ENCODE measurements at regions not wholly inside any gene's neighbourhood (a gene's known extent, or its start where the extent isn't known, plus 50 kb on each side); places are given as distances from the start of the nearest gene placed in this dataset.
A peak's percentile ranks its signal among the peaks of the same experiment; 100 is the strongest.

DNA sequence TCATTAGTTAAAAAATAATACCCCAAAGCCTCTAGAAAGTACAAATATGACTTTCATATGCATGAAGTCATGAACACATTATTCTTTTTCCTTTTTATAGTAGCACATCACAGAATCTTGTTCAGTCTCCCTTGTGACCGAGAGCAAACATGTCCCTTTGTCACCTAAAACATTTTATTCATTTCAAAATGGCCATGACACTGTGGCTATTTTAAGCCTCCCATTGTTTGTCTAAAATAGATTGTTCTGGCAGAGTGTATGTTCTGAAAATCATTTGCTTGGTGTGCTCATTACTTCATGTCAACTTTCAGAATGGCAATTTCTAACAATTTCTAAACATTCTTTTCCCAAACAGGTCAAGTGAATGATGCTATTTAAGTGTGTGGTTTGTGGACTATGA is 865.0 kb downstream of the JRKL start:
- WGBS (ENCODE audit: insufficient coverage) = no CpG with 5 or more reads among the region's 1 CpG
- CTCF ChIA-PET = no interaction called here

DNA sequence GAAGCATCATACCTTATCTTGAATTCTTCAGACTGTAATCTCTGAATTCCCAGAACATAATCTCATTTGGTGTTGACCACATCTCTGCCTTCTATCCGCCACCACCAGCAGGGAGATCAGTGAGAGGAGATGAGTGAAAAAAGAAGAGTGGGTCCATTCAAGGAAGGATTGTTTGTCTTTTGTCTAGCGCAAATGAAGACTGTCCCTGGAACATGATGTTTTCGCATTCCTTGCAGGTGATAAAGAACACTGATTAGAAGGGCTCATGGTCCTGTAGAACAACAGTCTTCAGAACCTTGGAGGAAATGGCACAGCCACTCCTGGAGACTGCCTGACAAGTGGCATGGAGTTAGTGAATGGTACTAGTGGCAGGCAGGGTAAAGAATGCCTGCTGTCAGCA is 869.6 kb downstream of the JRKL start:
- ChIA-PET CTCF (no interaction called here), POLR2A (no interaction called here)
- no peak overlapping the region for H3K4me3 ChIP-seq (ENCODE audit: control insufficient read depth in 1 of 7, extremely low read depth in 1 of 7, insufficient read depth in 4 of 7, low read depth in 2 of 7, low read length in 6 of 7)
- no peak overlapping the region for H3K27ac ChIP-seq (ENCODE audit: insufficient read depth in 1 of 2, low read depth in 1 of 2, low read length in 2 of 2, poor library complexity in 1 of 2, severe bottlenecking in 2 of 2)
- H3K9me3 ChIP-seq (ENCODE audit: control extremely low read depth in 1 of 5, control insufficient read depth in 4 of 5, insufficient read depth in 2 of 5, low read depth in 1 of 5, low read length in 4 of 5) = no peaks in the 10 kb centered on the region
- H3K36me3 ChIP-seq (ENCODE audit: control insufficient read depth in 4 of 4, insufficient read depth in 4 of 4, low read length in 3 of 4) = no peaks in the 10 kb centered on the region
- H3K27me3 ChIP-seq (replicated peaks in 2 of 5; ENCODE audit: control insufficient read depth in 4 of 5, insufficient read depth in 5 of 5, low read length in 4 of 5) = no peaks in the 10 kb centered on the region
- H3K4me1 ChIP-seq (ENCODE audit: control extremely low read depth in 1 of 4, control insufficient read depth in 4 of 4, insufficient read depth in 4 of 4, low read length in 3 of 4) = no peaks in the 10 kb centered on the region
- 100% methylated on average over 2 of the region's 3 CpGs for WGBS (ENCODE audit: insufficient coverage)
- DNase-seq = no peak

More for the DNA sequence above, 865.0 kb downstream of the JRKL start:
- Histone ChIP-seq H3K4me1 (ENCODE audit: control extremely low read depth in 1 of 4, control insufficient read depth in 4 of 4, insufficient read depth in 4 of 4, low read length in 3 of 4) (no peaks in the 10 kb centered on the region), H3K4me3 (ENCODE audit: control insufficient read depth in 1 of 7, extremely low read depth in 1 of 7, insufficient read depth in 4 of 7, low read depth in 2 of 7, low read length in 6 of 7) (no peak overlapping the region), H3K27me3 (replicated peaks in 2 of 5; ENCODE audit: control insufficient read depth in 4 of 5, insufficient read depth in 5 of 5, low read length in 4 of 5) (no peaks in the 10 kb centered on the region), H3K9me3 (ENCODE audit: control extremely low read depth in 1 of 5, control insufficient read depth in 4 of 5, insufficient read depth in 2 of 5, low read depth in 1 of 5, low read length in 4 of 5) (no peaks in the 10 kb centered on the region), H3K36me3 (ENCODE audit: control insufficient read depth in 4 of 4, insufficient read depth in 4 of 4, low read length in 3 of 4) (no peaks in the 10 kb centered on the region), H3K27ac (ENCODE audit: insufficient read depth in 1 of 2, low read depth in 1 of 2, low read length in 2 of 2, poor library complexity in 1 of 2, severe bottlenecking in 2 of 2) (no peak overlapping the region)
- POLR2A ChIA-PET = no interaction called here
- DNase-seq = no peak

DNA sequence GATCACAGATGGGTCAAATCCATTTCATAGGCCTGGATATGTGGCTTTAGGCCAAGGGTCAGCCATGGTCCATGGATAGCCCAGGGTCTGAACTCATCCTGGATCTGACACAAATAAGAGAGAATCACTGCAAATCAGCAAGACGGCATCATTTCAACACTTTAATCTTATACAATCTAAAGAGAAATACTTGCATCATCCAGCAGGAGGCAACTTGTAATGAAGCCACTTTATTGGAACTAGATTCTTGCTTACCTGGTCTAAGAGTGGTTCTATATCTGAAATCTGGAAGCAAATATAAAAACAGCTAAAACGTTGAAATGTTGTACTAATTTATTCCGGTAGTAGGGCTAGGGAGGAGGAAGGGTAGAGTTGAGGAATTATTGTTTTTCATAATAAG is 870.1 kb downstream of the JRKL start:
- Histone ChIP-seq H3K27me3 (replicated peaks in 2 of 5; ENCODE audit: control insufficient read depth in 4 of 5, insufficient read depth in 5 of 5, low read length in 4 of 5) (no peaks in the 10 kb centered on the region), H3K4me3 (ENCODE audit: control insufficient read depth in 1 of 7, extremely low read depth in 1 of 7, insufficient read depth in 4 of 7, low read depth in 2 of 7, low read length in 6 of 7) (no peak overlapping the region), H3K4me1 (ENCODE audit: control extremely low read depth in 1 of 4, control insufficient read depth in 4 of 4, insufficient read depth in 4 of 4, low read length in 3 of 4) (no peaks in the 10 kb centered on the region), H3K36me3 (ENCODE audit: control insufficient read depth in 4 of 4, insufficient read depth in 4 of 4, low read length in 3 of 4) (no peaks in the 10 kb centered on the region), H3K27ac (ENCODE audit: insufficient read depth in 1 of 2, low read depth in 1 of 2, low read length in 2 of 2, poor library complexity in 1 of 2, severe bottlenecking in 2 of 2) (no peak overlapping the region), H3K9me3 (ENCODE audit: control extremely low read depth in 1 of 5, control insufficient read depth in 4 of 5, insufficient read depth in 2 of 5, low read depth in 1 of 5, low read length in 4 of 5) (no peaks in the 10 kb centered on the region)
- POLR2A ChIA-PET = no interaction called here
- CTCF ChIA-PET = no interaction called here
- no CpG with 5 or more reads among the region's 3 CpGs for WGBS (ENCODE audit: insufficient coverage)
- DNase-seq = no peak

DNA sequence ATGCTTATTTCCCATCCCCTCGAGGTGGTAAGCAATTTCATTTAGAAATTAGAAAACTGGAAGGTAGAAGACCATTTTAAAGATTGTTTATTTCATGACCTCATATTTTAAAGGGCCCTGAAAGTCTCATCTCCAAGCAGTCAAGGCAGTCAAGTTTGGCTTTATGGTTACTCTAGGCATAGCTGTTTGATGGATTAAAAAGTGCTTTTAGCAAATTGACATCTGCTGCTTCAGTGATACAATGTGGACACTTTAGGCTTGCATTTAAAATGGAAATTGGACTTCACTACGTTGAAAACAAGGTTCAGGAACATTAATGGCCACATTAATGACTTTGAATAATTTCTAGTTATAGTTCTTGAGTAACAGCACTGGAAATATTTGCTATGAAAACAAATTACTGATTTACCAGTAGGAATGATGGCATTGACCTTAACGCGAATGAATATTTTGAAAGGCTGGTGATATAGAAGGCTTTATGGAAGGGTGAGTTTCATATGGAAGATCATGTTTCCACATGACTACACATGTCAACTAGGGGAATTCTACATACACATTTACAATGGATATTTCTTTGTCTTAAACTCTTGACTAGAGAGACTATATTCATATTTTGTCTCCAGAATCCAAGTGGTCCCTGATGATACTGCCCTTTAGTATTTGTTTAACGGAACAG is 873.5 kb downstream of the JRKL start:
- Histone ChIP-seq H3K36me3 (ENCODE audit: control insufficient read depth in 4 of 4, insufficient read depth in 4 of 4, low read length in 3 of 4) (no peaks in the 10 kb centered on the region), H3K4me1 (ENCODE audit: control extremely low read depth in 1 of 4, control insufficient read depth in 4 of 4, insufficient read depth in 4 of 4, low read length in 3 of 4) (no peaks in the 10 kb centered on the region), H3K27ac (ENCODE audit: insufficient read depth in 1 of 2, low read depth in 1 of 2, low read length in 2 of 2, poor library complexity in 1 of 2, severe bottlenecking in 2 of 2) (no peak overlapping the region), H3K9me3 (ENCODE audit: control extremely low read depth in 1 of 5, control insufficient read depth in 4 of 5, insufficient read depth in 2 of 5, low read depth in 1 of 5, low read length in 4 of 5) (no peaks in the 10 kb centered on the region), H3K27me3 (replicated peaks in 2 of 5; ENCODE audit: control insufficient read depth in 4 of 5, insufficient read depth in 5 of 5, low read length in 4 of 5) (no peaks in the 10 kb centered on the region), H3K4me3 (ENCODE audit: control insufficient read depth in 1 of 7, extremely low read depth in 1 of 7, insufficient read depth in 4 of 7, low read depth in 2 of 7, low read length in 6 of 7) (no peak overlapping the region)
- ChIA-PET POLR2A (no interaction called here), CTCF (no interaction called here)
- no peak for DNase-seq
- whole genome bisulfite sequencing (ENCODE audit: insufficient coverage) = no CpG with 5 or more reads among the region's 5 CpGs

DNA sequence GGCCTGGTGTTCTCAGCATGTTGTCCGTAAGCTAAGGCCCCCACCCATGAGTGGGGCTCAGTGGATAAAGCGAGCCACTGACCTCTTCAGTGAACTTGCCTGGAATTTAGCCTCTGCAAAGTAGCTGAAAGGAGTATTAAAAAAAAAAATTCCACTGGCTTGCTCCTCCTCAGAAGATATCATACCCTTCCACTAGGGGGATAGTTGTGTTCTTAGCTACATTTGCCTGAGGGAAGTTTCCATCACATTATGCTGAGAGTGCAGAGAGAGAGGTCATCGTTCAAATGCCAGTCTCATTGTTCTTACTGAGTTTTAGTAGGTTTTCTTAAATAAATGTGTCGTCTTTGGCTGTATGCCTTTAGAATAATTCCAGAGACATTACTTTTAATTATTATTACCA is 879.7 kb downstream of the JRKL start:
- CTCF ChIA-PET = no interaction called here
- Histone ChIP-seq H3K36me3 (ENCODE audit: control insufficient read depth in 4 of 4, insufficient read depth in 4 of 4, low read length in 3 of 4) (no peaks in the 10 kb centered on the region), H3K27ac (ENCODE audit: insufficient read depth in 1 of 2, low read depth in 1 of 2, low read length in 2 of 2, poor library complexity in 1 of 2, severe bottlenecking in 2 of 2) (no peak overlapping the region), H3K4me3 (ENCODE audit: control insufficient read depth in 1 of 7, extremely low read depth in 1 of 7, insufficient read depth in 4 of 7, low read depth in 2 of 7, low read length in 6 of 7) (no peak overlapping the region), H3K4me1 (ENCODE audit: control extremely low read depth in 1 of 4, control insufficient read depth in 4 of 4, insufficient read depth in 4 of 4, low read length in 3 of 4) (no peaks in the 10 kb centered on the region), H3K27me3 (replicated peaks in 2 of 5; ENCODE audit: control insufficient read depth in 4 of 5, insufficient read depth in 5 of 5, low read length in 4 of 5) (no peaks in the 10 kb centered on the region), H3K9me3 (ENCODE audit: control extremely low read depth in 1 of 5, control insufficient read depth in 4 of 5, insufficient read depth in 2 of 5, low read depth in 1 of 5, low read length in 4 of 5) (peaks cover 2 to 7% (median 3%) of the 10 kb centered on the region in 5 experiments)
- DNase-seq = peak in 1 of 3 donors; percentile 1
- 93% methylated on average over 2 of the region's 4 CpGs for WGBS (ENCODE audit: insufficient coverage)
- POLR2A ChIA-PET = no interaction called here

DNA sequence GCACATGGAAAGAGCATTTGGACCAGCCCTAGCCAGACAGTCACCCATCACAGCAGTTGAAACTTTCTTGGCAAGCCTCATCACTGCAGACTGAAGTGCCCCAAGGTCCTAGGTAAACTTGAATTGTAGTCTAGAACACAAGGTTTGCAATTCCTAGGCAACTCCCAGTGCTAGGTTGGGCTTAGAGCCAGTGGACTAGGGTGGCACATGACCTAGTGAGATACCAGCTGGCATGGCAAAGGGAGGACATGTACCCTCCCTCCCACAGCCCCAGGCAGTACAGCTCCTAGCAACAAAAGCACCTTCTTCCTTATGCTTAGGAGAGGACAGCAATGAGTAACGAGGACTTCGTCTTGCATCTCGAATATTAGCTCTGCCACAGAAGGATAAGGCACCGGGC is 889.5 kb downstream of the JRKL start:
- Histone ChIP-seq H3K4me3 (ENCODE audit: control insufficient read depth in 1 of 7, extremely low read depth in 1 of 7, insufficient read depth in 4 of 7, low read depth in 2 of 7, low read length in 6 of 7) (no peak overlapping the region), H3K36me3 (ENCODE audit: control insufficient read depth in 4 of 4, insufficient read depth in 4 of 4, low read length in 3 of 4) (no peaks in the 10 kb centered on the region), H3K4me1 (ENCODE audit: control extremely low read depth in 1 of 4, control insufficient read depth in 4 of 4, insufficient read depth in 4 of 4, low read length in 3 of 4) (no peaks in the 10 kb centered on the region), H3K9me3 (ENCODE audit: control extremely low read depth in 1 of 5, control insufficient read depth in 4 of 5, insufficient read depth in 2 of 5, low read depth in 1 of 5, low read length in 4 of 5) (peaks cover 0 to 4% (median 0%) of the 10 kb centered on the region in 5 experiments), H3K27ac (ENCODE audit: insufficient read depth in 1 of 2, low read depth in 1 of 2, low read length in 2 of 2, poor library complexity in 1 of 2, severe bottlenecking in 2 of 2) (no peak overlapping the region), H3K27me3 (replicated peaks in 2 of 5; ENCODE audit: control insufficient read depth in 4 of 5, insufficient read depth in 5 of 5, low read length in 4 of 5) (no peaks in the 10 kb centered on the region)
- no peak for DNase-seq
- CTCF ChIA-PET = no interaction called here
- POLR2A ChIA-PET = no interaction called here
- 96% methylated on average over 4 of the region's 4 CpGs for WGBS (ENCODE audit: insufficient coverage)

DNA sequence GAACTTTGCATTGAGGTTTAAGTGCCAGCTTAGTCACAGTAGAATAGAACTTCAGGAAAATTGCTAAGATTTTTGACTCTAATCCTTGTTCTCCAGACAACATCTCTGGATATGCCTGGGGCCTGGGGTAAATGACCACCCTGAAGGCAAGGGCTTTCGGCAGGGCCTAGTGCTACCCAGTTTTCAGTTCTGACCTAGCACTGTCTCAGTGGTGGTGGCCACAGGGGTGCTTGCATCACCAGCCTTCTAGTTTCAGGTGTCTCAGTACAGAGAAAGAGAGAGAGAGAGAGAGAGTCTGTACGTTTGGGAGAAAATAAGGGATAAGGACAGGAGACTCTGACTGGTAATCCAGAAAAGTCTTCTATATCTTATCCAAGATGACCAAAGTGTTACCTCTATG is 890.5 kb downstream of the JRKL start:
- H3K9me3 ChIP-seq (ENCODE audit: control extremely low read depth in 1 of 5, control insufficient read depth in 4 of 5, insufficient read depth in 2 of 5, low read depth in 1 of 5, low read length in 4 of 5) = peaks cover 0 to 4% (median 0%) of the 10 kb centered on the region in 5 experiments
- no peak for DNase-seq
- H3K27me3 ChIP-seq (replicated peaks in 2 of 5; ENCODE audit: control insufficient read depth in 4 of 5, insufficient read depth in 5 of 5, low read length in 4 of 5) = no peaks in the 10 kb centered on the region
- POLR2A ChIA-PET = no interaction called here
- 100% methylated on average over 2 of the region's 2 CpGs for WGBS (ENCODE audit: insufficient coverage)
- CTCF ChIA-PET = no interaction called here
- H3K4me1 ChIP-seq (ENCODE audit: control extremely low read depth in 1 of 4, control insufficient read depth in 4 of 4, insufficient read depth in 4 of 4, low read length in 3 of 4) = no peaks in the 10 kb centered on the region
- no peak overlapping the region for H3K4me3 ChIP-seq (ENCODE audit: control insufficient read depth in 1 of 7, extremely low read depth in 1 of 7, insufficient read depth in 4 of 7, low read depth in 2 of 7, low read length in 6 of 7)
- no peak overlapping the region for H3K27ac ChIP-seq (ENCODE audit: insufficient read depth in 1 of 2, low read depth in 1 of 2, low read length in 2 of 2, poor library complexity in 1 of 2, severe bottlenecking in 2 of 2)
- no peaks in the 10 kb centered on the region for H3K36me3 ChIP-seq (ENCODE audit: control insufficient read depth in 4 of 4, insufficient read depth in 4 of 4, low read length in 3 of 4)

All from common myeloid progenitor, CD34-positive (primary cell).